CD4-positive, alpha-beta T cell treated with Interferon alpha-2 for 1 hour (primary cell): ENCODE measurements at regions not wholly inside any gene's neighbourhood (a gene's known extent, or its start where the extent isn't known, plus 50 kb on each side); places are given as distances from the start of the nearest gene placed in this dataset.

Experiments used
- DNase-seq, 2 donors: peaks; one replicate each; pipeline ENCODE4 v3.0.0-alpha.2; 2020 to 2022

DNA sequence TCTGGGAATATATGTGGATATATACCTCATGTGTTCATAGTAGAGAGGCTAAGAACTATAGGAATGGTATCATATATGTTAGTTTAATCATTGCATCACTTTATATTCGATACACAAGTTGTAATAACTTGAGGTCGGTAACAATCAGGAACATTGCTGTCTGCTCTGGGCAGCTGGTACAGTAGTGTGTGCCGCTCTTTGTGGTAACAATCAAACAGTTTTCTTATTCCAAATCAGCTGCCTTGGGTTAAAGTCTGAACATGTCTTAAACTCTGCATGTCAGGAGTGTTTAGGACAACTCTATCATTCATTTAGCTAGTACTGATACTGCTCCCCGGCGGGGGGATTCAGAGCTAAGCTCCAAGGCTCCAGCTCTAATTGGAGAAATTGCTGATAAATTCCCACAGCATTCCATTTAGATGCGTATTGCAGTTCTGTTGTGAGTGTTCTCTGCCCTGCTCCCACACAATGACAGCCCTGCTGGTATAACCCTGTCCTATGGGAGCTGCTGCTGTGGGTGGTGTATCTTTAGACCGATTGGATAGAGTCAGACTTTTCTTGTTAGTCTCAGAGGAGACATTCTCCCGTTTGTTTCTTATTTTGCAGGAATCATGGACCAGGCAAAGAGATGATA lies 707.5 kb upstream of the FZD8 start:
- no peak for DNase-seq

DNA sequence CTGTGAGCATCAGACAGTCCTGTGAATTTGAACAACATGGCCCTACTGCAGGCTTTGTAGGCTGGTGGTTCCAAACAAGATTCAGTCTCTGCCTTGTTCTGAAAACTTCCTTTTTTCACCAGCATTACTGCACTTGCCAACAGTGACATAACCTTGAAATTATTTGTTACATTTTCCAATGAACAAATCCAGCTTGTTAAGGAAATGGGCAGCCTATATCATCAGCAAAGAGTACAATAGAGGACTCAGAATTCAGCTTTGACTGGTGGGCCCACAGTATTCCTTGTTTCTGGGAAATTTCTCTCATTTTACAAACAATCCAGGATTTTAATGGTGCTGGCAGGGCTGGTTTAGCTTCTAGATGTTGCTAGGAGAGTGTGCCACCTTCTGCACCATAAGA lies 703.7 kb upstream of the FZD8 start:
- DNase-seq = no peak

DNA sequence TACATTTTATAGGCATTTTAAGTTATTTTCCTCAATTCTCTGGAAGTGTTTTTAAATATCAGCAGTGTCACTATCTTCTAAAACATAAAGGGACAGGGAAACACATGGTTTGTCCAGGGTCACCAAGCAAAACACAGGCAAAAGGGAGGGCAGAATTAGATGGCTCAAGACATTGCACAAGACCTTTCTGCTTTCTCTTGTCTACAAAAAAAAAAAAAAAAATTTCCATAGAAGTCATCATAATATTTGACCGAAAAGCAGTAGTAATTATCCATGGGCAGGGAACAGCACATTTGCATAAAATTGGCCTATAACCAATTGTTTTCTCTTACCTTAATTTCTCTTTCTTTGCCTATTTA lies 703.1 kb upstream of the FZD8 start:
- no peak for DNase-seq

DNA sequence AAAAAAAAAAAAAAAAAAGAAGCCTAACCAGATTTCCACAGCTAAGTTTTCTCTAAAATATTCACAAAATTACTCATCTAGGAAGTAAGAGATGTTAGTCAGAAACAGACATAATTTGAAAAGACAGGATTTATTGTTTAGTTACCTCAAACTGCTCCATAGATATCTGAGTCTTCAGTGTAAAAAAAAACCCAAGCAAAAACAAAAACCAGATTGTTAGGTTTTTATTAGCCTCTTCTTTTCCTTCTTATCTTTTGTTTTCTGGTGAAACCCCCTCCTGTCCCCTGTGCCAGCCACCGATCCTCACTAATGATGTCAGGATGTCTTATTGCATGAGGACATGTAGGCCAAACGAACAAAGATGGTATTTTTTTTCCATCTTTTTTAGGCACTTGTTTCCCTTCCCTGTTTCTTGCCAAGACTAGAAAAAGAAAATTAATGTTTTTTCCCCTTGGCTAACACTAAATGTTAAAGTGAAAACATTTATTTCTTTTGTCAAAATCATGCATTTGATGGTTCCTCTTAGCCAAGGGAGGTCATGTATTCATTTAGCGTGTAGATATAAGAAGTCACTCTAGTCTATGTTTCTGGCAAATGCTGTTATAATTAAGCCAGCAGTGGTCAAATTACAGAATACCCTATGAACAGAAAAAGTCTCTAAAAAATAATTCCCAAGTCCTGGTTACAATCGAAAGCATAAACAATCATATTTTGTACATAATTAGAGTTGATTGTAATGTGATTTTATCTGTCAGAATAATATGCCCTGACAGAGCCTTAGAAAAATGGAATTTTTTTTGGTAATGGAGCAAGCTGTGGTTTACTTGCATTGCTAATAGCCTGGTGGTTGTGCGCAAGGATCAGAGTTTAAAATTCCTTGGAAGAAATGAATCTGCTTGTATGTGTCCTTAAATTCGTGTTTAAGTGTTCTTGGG lies 702.4 kb upstream of the FZD8 start:
- no peak for DNase-seq

DNA sequence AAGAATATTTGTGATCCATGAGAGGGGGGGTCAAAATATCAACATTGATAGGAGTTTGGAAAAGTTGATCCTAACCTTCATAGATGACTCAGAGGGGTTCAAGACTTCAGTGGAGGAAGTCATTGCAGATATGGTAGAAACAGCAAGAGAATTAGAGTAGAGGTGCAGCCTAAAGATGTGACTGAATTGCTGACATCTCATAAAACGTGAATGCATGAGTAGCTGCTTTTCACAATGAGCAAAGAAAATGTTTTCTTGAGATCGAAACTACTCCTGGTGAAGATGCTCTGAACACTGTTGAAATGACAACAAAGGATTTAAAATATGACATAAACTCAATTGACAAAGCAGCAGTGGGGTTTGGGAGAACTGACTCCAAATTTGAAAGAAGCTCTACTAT lies 700.7 kb upstream of the FZD8 start:
- DNase-seq = no peak

DNA sequence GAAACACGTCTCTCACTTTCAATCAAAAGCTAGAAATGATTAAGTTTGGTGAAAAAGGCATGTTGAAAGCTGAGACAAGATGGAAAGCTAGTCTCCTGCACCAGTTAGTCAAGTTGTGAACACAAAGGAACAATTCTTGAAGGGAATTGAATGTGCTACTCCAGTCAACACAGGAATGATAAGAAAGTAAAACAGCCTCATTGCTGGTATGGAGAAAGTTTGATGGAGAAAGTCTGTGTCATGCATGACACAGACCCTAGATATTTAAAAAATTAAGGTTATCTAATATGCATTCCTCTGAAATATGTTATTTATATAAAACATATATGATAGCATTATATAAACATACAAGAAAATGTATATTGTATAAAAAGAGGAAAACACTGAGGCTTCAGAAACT lies 699.4 kb upstream of the FZD8 start:
- no peak for DNase-seq

DNA sequence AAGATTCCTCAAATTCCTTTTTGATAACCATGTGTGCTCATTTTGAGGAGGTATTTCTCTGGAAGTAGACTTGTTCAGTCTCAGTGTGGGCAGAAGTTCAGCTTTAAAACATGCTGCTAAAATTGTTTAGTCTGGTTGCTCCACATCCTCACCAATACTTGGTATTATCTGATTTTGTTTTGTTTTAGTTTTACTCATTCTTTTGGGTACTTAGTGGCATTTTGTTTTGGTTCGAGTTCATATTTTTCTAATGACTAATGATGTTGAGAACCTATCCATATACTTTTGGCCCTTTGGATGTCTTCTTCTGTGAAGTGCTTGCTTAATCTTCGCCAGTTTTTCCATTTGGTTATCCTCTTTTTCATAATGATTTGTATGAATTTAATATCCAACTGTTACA lies 694.2 kb upstream of the FZD8 start:
- no peak for DNase-seq

DNA sequence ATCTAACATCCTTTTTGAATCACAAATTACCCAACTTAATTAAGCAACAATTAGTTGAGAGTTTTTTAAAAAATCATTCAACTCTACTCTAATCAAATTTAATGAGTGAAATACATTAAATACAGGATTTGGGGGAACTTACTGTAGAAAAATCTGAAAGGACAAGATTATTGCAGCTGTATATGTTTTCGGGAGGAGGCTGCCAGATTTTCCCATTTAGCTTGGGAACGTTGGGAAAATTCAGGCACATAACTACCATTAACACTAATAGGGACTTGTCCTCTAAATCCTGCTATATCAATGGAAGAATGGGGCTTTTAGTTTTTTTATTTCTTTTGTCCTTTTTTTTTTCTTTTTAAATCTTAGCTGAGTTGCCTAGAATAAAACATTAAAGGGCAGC lies 691.4 kb upstream of the FZD8 start:
- DNase-seq = no peak

DNA sequence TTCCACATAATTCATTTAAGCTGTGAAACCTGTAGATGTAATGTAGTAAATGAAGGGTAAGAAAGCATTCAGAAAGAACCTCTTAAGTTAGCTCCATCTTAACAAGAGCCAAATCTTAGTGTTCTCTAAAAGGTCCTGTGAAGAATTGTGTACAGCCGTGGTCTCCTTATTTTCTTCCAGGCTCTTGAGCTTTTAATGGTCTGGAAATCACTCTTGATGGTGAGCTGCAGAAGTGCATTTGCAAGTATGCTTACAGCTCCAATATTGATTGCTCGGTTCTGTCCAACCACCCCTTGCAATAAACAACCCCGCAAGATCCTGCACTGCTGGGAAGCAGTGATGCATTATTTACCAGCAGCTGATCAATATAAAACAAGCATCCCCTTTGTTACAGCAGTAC lies 690.8 kb upstream of the FZD8 start:
- no peak for DNase-seq

DNA sequence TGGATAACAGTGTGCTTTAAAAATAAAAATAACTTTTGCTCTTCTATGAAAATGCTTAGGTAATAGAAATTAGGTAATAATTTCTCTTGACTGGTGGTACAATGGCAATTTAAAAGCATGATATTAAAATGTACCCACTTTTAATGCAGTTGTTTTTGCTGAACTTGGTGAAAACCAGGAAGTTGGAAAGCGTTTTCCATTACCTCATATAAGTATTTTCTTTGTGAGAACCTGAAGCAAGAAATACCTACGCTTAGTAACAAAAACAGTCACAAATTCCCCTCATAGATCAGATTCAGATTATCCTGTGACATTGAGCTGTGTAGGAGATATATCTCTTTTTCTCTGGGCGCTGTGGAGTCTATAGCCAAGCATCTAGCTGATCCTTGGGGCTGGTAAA lies 689.0 kb upstream of the FZD8 start:
- DNase-seq = no peak

DNA sequence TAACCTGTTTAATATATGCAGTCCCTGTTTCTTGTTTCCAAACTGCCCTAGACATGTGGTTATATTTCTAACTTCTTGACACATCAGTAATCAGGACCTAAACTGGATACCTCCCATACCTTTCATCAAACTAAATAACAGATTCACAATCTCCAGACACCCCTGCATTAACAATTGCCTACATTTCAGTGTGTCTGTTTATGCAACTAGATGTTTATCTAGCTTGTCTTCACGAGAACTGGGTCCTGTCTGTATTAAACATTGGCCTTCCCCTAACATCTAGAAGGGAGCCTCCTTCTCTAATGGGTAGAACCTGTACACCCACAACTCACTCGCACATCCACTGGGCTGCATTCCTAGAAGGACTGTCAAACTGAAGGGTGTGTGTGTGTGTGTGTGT lies 683.7 kb upstream of the FZD8 start:
- no peak for DNase-seq

DNA sequence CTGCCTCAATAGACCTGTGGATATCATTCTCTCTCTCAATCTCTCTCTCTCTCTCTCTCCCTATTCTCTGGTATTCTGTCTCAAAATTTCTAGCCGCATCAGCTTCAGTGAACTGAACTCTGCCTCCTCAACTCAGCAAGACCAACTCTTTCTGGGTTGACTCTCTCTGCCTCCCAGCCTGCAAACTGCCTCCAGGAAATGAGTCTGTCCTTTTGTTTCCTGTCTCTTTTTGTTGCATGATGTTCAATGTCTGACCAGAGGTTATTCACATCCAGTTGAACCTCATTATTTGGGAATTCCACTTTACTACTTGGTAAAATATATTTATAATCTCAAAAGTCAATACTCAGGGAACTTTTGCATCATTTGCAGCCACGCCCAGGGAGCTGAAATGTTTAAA lies 682.7 kb upstream of the FZD8 start:
- no peak for DNase-seq

DNA sequence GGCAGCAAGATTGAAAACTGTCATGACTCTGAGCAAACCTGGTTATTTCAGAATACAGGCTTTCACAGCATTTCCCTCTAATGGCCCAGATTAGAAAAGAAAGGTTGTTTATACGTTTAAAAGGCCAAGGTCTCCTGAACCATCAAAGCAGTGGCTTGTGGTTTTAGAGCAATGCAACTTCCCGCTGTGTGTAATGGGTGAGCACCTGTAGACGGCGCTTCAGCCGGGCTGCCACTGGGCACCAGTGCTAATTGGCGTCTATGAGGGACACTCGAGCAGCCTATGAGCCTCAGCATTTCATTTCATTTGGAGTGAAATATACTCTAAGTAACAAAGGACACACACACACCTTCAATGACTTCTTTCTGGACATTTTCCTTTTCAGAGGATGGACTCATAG lies 671.0 kb upstream of the FZD8 start:
- no peak for DNase-seq

DNA sequence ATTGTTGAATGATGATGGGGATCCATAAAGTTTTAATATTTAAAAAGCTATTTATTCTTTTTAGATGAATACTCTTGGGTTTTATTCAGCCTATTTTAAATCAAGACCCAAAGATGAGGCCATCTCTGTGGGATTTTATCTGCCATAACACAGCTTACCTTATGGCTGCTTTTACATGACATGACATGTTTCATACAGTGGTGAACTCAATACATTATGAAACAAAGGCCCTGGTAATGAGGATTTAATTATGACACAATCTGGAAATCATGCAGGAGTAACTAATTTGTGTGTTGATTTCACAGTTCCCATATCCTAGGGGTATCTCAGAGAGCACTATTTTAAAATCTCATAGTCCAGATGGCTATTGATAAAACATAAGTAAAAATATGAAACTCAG lies 661.8 kb upstream of the FZD8 start:
- DNase-seq = no peak

DNA sequence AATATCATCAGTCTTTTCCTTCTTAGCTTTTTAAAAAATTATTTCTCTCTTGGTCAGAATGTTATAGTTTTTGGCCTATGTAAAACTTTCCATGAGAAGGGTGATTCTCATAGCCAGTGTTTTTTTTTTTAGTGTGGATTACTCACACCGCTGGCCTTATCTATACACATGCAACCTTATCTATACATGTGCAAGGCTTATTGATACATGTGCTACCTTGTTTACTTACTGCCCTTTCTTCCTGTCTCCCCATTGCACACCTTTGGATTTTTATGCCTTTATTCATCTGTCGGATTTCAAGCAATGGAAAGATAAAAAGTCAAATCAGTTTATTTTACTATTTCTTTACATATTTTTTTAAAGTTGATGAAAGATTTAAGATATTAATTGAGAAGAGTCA lies 660.0 kb upstream of the FZD8 start:
- DNase-seq = no peak

DNA sequence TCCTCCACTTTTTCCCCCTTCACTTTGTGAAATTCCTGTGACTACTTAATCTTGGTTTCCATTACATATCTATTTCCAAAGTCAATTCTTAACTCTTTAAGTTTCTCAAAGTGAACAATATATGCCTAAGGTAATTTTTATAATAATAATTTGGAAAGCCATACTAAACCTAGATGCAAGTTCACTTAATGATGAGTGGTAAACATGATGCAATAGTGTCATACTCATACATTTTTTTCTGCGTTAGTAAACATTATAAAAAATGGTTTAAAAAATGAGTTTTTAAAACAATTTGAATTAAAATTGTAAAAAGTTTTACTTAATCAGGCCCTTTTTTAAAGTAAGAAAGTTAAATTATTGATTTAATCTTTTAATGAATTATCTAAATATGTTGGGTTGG lies 659.4 kb upstream of the FZD8 start:
- no peak for DNase-seq

DNA sequence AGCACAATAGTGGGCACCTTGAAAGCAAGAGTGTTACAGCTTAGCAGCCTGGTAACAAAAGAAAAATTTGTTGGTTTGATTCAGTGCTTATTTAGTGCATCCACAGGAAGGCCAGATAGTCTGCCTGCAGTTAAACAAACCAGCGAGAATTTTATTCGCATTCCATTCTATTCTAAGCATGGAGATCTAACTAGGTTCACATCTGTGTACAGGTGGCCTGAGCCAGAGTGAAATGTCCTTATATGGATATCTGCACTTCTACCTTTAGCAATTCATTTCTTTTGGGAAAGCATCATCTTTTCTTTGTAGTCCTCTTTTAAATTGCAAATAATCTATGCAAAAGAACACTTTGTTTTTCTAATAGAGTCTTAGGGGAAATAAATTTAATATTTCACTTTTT lies 659.0 kb upstream of the FZD8 start:
- no peak for DNase-seq

DNA sequence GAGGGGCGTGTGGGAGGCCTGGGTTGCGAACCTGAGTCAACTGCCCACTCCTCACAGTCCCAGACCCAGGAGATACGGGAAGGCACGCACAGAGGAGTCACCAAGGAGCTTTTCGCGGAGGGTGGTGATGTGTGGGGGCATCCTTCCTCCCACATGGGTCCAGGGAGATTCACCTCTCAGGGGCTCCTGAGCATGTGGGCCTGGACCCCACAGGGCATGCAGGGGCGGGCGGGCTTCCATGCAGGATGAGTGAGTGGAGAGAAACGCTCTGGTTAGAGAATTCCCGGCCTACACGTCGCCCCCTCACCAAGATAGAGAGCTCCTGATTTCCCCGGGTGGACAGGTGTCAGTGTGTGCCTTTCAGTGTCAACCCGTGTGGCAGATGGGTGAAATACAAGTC lies 641.7 kb upstream of the FZD8 start:
- no peak for DNase-seq

DNA sequence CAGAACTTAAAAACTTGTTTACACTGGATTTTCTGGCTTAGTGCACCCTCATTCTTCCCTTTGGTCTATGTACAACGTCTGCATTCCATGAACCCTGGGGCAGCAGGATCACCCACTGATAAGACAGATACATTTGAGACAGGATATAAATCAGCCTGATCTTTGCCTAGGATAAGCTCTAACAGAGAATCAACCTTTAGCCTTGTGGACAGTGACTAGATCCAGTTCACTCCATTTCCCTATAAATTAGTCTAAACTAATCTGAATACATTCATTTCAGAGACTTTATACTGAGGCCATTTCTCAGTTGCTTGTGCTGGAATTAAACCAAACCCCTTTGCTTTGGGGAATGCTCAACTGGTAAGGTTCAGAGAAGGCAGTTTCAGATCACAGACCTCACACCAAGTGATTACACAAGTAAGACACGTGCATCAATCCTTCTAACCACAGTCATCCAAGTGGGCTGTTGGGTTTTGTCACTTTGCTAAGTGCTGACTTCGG lies 639.8 kb upstream of the FZD8 start:
- DNase-seq = no peak

DNA sequence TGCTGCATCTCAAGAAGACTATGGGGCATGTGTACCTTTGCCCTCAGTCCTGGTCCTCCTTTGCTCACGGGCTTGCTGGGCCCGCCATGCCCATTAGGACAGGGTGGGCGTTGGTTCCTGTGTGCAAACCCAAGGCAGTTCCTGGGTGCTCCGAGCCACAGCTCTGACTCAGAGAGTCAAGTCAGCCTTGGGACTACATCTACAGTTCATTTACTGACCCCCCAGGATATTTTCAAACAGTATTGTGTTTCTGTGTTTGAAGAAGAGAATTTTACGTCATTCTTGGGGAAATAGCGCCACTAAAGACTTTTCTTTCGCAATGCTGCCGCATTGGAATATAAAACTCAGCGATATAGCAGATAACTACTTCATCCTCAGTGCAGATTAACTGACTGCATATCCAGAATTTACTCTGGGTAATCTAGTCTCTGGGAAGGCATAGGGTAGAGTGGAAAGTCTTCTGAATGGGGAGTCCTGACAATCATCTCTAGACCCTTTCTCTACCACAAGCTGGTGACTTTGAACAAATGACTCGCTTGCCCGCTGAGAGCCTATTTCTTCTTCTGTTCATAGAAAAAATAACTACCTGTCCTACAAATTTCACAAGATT lies 638.9 kb upstream of the FZD8 start:
- no peak for DNase-seq

DNA sequence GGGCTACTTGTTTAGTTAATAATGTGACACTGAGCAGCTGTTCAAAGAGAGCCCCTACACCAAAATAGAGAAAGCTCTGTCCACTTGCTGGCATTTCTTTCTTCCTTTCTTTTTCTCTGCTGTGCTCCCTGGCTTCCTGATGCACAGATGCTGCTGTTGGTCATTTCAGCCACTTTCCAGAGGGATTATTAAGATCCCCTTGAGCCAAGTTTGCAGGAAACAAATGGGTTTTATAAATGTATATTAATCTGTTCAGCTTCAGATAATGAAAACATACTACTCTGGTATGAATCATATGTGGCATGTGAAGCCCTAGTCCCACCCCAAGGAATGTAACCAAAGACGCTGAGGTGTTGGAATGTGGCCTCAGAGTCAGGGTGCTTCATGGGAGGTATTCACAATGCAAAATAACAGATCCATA lies 638.2 kb upstream of the FZD8 start:
- no peak for DNase-seq

DNA sequence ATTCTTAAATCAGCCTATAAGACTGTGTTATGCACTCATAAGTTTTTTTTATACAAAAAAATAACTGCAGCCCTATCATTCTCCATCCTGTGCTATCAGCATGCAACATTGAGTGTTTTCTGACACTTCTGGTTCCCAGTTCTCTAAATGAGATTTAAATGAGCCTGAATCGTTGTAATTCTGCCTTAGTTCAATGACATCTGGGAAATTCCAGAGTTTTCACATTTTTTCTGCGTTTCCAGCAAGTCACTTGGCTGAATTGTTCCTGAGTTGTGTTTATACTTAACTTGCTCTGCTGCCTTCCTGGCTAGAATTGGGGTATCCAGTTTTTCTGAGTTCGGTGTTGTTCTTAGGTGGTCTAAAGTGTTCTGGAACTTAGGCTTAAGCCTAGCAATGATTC lies 636.1 kb upstream of the FZD8 start:
- DNase-seq = no peak

DNA sequence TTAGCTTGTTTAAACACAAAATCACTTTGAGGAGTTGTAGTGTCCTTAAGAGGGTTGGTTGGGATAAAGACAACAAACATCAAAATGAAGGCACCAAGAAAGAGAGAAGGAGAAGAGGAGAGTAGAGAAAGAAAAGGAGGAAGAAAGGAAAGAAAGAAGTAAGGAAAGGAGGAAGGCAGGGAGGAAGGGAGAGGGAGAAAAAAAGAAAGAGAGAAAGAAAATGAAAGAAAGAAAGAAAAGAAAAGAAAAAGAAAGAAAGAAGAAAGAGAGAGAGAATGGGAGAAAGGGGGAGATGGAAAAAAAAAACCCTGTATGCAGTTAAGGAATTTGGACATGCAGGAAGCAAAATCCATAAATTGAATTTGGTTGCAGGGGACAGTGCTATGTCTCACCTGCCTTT lies 635.4 kb upstream of the FZD8 start:
- DNase-seq = no peak
